C4-2B (cell line): ENCODE measurements at regions not wholly inside any gene's neighbourhood (a gene's known extent, or its start where the extent isn't known, plus 50 kb on each side); places are given as distances from the start of the nearest gene placed in this dataset.

Experiments
- CTCF ChIP-seq: fragments of 450-650 bp; conservative IDR thresholded peaks from 2 replicates; pipeline ENCODE4 v1.5.1; 2017; ENCODE audit warnings: mild to moderate bottlenecking
- ZFX ChIP-seq: fragments of 450-650 bp; IDR thresholded peaks from 2 replicates; pipeline ENCODE4 v1.6.1; 2017

GRCh38 chr5:113806904-113807303, 293.4 kb downstream of the YTHDC2 start:
- no peak for TF ChIP-seq CTCF
- TF ChIP-seq ZFX: no peak
